ENCODE measurements at regions not wholly inside any gene's neighbourhood (a gene's known extent, or its start where the extent isn't known, plus 50 kb on each side); places are given as distances from the start of the nearest gene placed in this dataset.

DNA sequence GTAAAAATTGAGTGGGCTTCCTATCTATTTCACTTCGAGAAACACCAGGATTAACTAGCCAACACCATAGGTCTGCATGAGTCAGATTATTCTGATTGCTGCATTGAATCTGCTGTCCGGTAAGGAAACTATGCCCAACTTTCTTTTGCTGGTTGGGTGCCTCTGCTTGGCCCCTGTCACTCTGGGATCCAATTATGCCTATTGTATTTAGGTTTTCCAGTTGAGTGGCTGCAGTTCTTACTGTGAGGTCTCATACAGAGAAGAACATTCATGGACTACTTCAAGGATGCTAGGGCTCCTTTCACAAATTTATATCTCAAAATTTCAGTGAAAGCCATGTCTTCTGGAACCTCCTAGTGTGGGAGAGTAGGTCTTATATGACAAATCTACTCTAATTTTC, 215.1 kb upstream of the SORCS1 start:
- DNase-seq (ENCODE audit: low spot score), result no peak

DNA sequence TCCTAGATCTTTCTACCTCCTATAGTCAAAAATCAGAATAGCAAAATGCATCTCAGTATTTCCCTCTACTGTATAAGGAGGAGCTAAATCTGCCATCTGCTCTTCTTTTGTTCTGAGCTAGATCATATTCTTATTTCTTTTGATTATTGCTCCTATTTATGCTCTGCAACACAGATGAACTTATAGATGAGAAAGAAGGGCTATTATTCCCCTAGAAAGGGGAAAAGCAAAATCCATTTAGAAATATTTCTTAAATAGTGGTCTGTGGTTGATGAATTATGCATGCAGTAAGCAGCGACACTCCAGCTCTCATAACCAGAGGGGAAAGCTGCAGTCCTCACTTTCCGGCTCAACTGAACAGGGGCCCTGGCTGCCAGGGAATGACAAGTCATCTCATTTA, 207.3 kb upstream of the SORCS1 start:
- DNase-seq (ENCODE audit: low spot score), result no peak

DNA sequence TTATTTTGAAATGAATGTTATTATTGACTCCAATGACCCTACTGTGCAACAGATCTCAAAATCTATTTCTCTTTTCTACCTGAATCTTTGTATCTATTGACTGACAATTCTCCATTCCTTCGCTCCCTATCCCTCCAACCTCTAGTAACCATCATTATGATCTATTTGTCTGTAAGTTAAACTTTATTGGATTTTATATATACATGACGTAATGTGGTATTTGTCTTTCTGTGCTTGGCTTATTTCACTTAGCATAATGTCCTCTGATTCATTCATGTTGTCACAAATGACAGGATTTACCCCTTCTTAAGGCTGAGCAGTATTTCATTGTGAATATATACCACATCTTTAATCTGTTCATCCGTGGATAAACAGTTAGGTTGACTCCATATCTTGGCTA, 200.4 kb upstream of the SORCS1 start:
- no peak for DNase-seq (ENCODE audit: low spot score)

DNA sequence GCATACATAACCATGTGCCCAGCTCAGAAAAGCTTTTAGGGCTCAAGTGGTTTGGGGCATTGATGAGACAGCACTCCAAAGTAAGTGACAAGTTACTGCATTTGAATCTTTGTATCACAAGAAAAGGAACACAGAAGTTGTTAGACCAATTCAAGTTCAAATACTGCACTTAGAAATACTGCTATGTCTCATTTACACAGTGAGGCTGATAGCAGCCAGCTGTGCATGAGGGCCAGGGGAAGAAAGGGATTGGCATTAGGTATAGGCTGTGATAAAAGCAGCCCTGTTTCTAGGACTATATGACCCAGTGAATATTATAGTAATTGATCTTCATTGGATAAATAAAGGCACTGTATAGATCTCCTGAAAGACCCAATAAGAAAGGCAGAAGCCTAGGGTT, 197.8 kb upstream of the SORCS1 start:
- DNase-seq (ENCODE audit: low spot score), result no peak

DNA sequence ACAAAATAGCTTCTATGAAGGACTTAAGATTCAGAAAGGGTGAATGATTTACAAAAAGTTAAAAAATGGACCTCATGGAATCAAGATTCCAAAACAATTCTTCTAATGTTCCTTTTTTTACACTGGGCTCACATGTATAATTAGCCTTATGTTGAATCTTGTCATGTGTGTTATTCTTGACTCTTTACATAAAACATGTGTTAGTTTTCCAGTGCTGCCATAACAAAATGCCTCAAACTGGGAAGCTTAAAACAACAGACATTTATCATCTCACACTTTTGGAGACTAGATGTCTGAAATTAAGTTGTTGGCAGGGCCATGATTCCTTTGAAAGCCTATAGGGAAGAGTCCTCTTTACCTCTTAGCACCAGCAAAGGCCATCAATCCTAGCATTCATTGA, 192.5 kb upstream of the SORCS1 start:
- no peak for DNase-seq (ENCODE audit: low spot score)

DNA sequence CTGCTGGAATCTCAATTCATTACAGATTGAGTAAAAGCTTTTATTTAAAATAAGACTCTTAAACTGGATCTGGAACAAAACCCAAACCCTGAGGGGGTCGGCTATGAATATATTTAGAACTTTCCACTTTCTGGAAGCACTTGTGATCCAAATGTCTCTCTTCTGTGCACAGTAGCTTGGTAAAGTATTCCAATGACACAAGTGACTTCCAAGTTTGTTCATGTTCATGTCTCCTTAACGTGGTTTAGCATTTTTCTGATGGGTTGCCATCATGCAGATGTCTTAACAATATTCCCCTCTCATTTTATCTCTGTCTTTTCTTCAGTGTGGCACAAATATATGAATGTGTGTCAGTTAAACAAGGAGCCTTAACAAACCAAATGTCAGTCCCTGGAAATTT, 191.9 kb upstream of the SORCS1 start:
- no peak for DNase-seq (ENCODE audit: low spot score)

DNA sequence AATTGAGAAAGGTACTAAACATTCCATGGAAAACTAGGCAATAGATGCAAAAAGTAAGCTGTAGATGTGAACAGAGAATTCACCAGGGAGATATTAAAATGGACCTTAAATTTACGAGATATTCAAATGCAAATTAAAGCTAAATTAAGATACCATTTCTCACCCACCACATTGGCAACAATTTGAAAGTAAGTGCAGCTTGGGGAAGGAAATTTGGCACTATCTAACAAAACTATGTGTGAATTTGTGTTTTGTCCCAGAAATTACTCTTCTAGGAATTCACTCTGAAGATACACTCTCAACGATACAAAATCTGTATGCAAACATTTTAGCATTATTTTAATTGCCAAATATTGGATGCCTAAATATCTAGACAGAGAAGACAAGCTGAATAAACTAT, 178.2 kb upstream of the SORCS1 start:
- DNase-seq (ENCODE audit: low spot score), result no peak

DNA sequence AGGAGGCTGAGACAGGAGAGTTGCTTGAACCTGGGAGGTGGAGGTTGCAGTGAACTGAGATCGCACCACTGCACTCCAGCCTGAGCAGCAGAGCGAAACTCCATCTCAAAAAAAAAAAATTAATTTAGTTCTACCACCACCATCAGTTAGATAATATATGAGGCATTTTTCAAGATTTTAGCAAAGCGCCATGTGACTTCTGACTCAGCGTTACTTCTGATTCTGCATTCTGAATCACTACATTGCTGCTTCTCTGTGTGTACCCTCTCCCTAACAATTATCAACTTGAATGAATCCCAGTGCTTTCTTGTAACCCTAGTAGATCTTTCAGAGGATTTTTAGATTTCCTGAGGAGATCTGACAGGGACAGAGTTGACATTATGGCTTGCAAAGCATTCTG, 176.8 kb upstream of the SORCS1 start:
- DNase-seq (ENCODE audit: low spot score), result no peak

DNA sequence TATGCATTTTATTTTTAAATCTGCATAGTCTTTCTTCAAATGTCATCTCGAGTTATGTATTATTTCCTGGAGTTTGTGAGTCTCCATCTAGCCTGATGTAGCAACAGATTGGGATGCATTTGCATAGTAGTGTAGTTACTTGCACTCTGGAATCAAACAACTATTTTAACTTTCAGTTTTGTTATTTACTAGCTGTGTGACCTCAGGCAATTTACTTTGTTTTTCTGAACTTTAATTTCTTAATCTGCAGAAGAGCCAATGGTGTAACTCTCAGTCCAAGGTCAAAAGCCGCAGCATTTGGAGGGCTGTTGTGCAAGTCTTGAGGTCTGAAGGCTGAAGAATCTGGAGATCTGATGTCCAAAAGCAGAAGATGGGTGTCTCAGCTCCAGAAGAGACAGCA, 175.8 kb upstream of the SORCS1 start:
- peak; percentile 8 for DNase-seq (ENCODE audit: low spot score)

DNA sequence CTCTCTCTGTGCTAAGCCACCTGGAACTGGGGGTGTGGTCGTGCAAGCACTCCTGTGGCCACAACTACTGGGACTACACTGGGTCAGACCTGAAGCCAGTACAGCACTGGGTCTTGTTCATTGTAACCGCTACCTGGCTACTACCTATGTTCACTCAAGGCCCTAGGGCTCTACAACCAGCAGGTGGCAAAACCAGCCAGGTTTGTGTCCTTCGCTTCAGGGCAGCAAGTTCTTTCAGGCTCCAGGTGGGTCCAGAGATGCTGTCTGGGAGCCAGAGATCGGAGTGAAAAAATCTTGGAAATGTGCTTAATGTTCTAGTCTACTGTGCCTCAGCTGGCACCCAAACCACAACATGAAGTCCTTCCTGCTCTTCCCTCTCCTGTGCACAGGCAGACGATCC, 171.6 kb upstream of the SORCS1 start:
- no peak for DNase-seq (ENCODE audit: low spot score)

DNA sequence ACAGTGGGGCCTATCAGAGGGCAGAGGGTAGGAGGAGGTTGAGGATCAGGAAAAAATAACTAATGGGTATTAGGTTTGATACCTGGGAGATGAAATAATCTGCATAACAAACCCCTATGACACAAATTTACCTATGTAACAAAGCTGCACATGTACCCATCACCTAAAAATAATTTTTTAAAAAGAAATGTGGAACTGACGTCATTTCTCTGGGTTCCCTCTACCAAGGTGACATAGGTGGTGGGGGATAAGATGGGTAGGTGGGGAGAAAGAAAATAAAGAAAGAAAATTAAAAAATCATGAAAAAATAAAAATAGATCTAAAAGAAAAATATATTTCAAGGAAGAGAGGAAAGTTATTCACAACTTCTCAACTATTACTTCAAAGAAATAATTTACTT, 153.1 kb upstream of the SORCS1 start:
- no peak for DNase-seq (ENCODE audit: low spot score)

DNA sequence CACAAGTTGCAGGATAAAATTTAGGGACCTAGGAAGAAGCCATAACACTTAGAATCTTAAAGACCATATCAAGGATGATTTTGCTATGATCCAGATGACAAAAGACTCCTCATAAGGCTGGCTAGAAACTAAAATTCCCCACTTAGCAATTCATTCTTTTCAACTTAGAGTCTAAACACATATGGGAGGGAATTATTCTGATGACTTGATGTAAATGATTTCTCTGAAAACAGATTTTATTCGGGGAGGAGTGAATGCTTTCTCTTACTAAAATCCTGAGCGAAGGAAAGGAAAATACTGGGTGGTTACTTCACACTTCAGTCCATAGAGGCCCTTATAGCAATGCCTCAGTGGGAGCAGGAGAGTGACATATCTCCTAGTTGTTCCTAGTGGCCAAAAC, 138.7 kb upstream of the SORCS1 start:
- DNase-seq (ENCODE audit: low spot score), result no peak

DNA sequence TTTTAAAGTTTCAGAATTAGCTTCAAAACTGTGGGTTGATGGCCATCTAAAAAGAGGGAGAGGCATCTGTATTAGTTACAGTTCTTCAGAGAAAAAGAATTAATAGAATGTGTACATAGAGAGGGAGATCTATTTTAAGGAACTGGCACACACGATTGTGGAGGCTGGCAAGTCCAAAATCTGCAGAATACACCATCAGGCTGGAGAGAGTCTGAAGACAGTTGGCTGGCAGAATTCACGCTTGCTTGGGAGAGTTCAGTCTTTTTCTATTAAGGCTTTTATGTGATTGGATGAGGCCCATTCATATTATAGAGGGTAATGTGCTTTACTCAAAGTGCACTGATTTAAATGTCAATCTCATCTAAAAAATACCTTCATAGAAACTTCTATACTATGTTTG, 135.1 kb upstream of the SORCS1 start:
- no peak for DNase-seq (ENCODE audit: low spot score)

DNA sequence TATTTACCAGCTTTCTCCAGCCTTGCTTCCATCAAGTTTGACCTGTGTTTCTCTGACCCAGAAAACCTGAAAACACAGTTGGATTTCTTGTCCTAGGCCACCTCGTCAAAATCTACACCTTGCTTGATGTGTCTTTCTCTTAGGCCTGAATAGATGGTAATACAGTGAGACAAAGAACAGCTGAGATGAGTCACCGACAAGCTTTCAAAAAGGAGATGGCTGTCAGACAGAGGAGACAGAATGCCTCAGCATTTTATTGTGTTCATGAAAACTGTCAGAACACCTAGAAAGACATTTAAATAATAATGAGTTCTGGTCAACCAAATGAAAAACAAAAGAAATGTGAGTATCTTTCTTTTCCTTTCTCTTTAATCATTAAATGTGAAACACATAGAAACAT, 119.7 kb upstream of the SORCS1 start:
- DNase-seq (ENCODE audit: low spot score), result no peak

DNA sequence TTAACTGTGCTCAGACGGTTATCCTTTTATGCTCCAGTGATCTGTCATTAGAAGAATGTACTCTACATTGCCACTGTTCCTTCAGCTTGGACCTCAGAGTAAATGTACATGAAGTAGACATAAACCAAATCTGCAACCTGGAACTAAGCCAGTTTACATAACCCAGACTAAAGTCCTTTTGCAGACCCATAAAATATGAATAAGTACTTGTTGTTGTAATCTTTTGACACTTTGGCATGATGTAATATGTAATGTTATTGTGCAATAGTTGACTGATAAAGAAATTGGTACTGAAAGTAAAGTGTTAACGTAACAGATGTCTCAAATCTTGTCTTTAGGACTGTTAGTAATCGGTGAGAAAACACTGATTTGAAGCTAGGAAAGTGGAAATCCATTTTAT, 115.8 kb upstream of the SORCS1 start:
- DNase-seq (ENCODE audit: low spot score), result no peak

DNA sequence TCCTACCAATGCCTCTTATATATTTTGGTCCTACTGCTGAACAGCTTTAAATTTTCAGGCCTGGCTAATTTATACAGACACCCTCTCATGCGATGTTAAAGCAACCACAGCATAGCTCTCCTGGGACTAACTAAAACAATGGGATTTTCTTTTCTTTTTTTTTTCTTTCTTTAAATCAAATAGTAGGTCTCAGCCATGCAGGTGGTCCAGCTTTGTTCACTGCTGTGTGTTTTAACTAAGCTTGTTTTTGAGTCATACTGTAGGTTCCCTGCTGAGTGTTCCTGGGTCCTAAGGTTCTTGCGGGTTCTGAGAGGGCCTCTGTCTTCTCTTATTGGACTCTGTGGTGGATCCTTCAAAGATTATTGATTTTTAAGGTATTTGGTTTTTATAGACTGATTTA, 113.1 kb upstream of the SORCS1 start:
- no peak for DNase-seq (ENCODE audit: low spot score)

DNA sequence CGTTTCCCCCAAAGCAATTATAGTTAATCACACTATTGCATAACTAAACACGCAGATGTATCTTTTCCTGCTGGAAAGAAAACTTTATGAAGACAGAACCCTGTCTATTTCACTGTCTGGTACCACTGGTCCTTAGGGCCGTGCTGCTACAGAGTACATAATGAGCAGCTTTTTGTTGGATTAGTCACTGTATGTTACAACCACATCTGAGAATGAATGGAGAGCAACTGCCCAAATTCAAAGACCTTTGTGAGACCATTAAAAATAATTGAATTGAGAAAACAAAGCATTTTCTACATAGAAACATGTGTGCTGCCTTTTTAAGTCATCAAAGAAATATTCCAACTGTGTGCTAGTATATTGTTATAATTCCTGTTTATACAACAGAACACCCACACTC, 111.3 kb upstream of the SORCS1 start:
- DNase-seq (ENCODE audit: low spot score), result no peak

DNA sequence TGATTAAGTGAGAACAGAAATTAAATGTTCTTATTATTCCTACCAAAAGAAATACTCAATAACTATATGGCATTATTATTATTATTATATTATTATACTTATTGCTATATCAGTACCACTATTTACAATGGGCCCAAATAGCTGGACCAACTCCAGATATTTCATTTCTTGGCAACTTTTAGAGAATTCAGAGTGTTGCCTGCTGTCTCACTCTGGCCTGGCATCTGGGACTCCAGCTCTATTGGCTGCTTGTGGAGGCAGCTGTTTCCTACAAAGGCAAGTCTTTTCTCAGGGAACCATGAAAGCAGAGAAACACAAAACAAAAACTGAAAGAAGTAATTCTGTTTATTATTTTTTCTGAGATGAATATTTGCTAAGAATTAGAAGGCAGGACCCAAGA, 105.1 kb upstream of the SORCS1 start:
- DNase-seq (ENCODE audit: low spot score), result no peak

DNA sequence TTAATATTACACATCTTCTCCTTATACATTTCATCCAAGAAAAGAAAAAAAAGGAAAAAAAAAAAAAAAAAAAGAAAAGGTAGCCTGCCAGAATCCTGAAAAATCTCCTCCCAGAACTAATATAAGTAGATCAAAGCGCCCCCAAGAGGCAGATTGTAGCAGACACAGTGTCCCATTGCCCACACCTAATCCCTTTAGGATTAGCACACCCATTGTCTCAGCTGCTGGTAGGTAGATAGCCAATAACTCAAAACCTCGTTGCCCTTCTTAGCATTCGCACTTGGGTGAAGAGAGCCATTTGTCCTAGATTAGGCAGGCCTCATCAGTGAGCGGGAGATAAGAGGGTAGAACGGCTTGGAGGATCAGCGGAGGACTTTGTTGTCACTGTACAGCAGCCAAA, 100.2 kb upstream of the SORCS1 start:
- no peak for DNase-seq (ENCODE audit: low spot score)

DNA sequence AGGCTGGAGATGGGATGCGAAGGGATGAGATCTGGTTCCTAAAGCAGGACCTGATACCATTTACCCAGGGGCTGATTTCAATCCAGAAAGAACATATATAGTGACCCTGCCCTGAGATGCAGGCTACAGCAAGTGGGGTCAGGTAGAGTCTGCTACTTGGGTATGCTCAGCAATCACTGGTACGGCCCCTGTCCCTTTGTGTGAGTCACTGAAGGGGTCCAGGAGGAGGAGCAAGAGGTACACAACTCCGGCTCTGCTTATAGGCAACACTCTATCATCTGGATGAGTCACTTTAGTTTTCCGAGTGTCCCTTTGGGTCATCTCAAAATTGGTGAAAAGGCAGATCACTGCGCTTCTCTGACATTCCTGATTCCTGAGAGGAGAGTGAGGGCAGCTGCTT, 79.6 kb upstream of the SORCS1 start:
- no peak for DNase-seq (ENCODE audit: low spot score)

DNA sequence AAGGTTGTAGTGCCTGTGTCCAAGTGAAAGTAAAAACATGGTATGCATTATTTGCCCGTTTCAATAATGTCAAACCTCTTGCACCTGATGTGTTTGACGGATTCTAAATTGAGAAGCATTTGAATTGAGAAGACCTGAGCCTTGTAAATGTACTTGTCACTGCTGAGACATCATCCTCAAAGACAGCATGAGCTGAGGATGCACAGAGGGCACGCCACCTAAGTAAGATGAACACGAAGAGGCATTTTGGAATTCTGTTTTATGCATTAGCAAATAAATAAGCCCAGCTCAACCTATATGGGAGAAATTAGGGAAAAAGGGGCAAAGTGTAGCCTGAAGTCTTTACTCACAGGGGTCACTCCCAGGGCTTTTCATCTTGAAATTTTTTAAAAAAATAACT, 73.8 kb upstream of the SORCS1 start:
- DNase-seq (ENCODE audit: low spot score), result no peak

DNA sequence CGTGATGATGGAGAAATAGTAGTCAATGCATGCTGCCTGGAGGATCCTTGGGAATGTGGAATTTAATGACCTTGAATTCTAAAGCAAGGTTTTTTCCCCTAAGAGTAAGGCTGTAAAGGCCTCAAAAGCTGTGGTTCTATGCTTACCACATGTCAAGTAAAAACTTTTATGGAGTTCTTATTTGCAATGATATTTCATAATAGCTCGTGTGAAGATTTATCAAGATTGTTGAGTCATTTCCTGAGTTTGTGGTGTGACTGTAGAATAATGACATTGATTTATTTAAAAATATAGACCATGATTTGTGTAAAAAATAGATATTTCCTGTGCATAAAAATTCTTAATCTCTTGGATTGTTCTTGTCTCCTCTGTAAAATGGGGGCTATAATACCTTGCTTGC, 67.5 kb upstream of the SORCS1 start:
- DNase-seq (ENCODE audit: low spot score), result no peak

DNA sequence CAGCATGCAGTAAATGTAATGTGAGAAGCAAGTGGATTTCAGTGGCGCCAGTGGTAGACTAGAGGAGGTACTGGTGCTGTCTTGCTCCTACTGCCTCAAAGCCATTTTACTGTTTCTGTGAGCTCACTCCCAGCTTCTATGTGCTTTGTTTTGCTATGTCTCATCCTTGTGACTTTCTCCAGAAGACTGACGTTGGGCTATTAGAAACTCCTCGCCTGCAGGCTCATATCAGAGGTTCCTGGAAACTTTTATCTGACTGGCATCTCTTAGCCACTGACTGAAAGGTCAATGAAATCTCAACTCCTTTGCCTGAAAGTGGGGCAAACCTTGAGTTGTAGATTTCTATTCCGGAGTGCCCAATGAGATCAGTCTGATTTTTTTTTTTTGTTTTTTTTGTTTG, 66.4 kb upstream of the SORCS1 start:
- DNase-seq (ENCODE audit: low spot score), result no peak

DNA sequence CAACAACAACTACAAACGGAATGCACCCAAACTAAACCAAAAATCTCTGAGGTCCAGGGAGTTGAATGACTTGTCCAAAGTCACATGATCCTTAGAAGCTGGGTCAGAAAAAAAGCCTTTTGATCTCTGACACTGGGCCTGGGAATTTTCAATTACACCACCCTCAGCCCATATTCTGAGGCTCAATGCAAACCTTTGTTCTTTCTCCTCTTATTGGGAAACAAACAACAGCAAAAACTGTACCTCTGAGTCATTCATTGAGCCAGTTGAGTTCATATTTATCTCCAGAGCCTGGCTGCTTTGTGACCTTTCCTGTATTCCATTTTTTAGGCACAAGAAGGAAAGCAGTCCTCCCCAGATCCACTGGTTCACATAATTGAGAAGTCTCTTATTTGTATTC, 51.2 kb upstream of the SORCS1 start:
- DNase-seq (ENCODE audit: low spot score), result no peak
